Epithelial cell of esophagus (primary cell): ENCODE measurements at regions not wholly inside any gene's neighbourhood (a gene's known extent, or its start where the extent isn't known, plus 50 kb on each side); places are given as distances from the start of the nearest gene placed in this dataset.

ENCODE experiments used
- DNase-seq: peaks from one replicate; pipeline ENCODE4 v3.0.0; 2010; ENCODE audit warnings: low read depth
- H3K4me3 ChIP-seq: 2 replicates; pipeline ENCODE4 v1.5.1; 2011; ENCODE audit warnings: mild to moderate bottlenecking, low read length, control low read depth
- CTCF ChIP-seq: IDR thresholded peaks from 2 replicates; pipeline ENCODE4 v1.5.1; 2011; ENCODE audit warnings: low read depth, mild to moderate bottlenecking, low read length, control low read depth, inconsistent platforms; ENCODE audit not compliant: insufficient read depth; ENCODE audit errors: missing control alignments

- peak; percentile 91 for DNase-seq
- TF ChIP-seq CTCF, result no peak
- peak overlapping the region; percentile 22 for H3K4me3 ChIP-seq
Measured at GRCh38 chrX:132270699-132271098, 51.5 kb upstream of the RAP2C start.

- DNase-seq, result no peak
- H3K4me3 ChIP-seq, result no peak overlapping the region
- no peak for TF ChIP-seq CTCF
Measured at GRCh38 chrX:132270021-132270420, 50.8 kb upstream of the RAP2C start.
